HK-2 (cell line): ENCODE measurements at regions not wholly inside any gene's neighbourhood (a gene's known extent, or its start where the extent isn't known, plus 50 kb on each side); places are given as distances from the start of the nearest gene placed in this dataset.
A peak's percentile ranks its signal among the peaks of the same experiment; 100 is the strongest.
"Not testable (repeated sequence)": the region's sequence is repeated elsewhere in the genome, so short reads cannot be mapped to it uniquely, and the experiment has no call there.

Experiments used
- DNase-seq: peaks from one replicate; pipeline ENCODE4 v3.0.0-alpha.2; 2018; ENCODE audit not compliant: unreplicated experiment

DNA sequence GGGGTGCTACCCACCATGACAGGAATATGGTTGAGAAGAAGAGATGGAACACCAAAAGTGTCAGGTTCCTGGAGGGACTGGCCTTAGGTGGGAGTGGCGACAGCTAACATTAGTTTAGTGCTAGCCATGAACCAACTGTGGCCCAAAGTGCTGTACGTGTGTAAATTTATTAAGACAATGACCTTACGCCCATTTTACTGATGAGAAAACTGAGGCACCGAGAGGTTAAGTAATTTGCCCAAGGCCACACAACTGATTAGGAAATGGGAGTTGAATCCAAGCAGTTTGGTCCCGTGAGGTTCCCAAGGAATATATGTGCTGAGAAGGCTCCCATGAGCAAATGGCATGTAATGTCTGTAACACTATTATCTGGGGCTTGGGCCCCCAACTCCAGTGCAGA is 109.5 kb upstream of the SLC1A4 start:
- no peak for DNase-seq

DNA sequence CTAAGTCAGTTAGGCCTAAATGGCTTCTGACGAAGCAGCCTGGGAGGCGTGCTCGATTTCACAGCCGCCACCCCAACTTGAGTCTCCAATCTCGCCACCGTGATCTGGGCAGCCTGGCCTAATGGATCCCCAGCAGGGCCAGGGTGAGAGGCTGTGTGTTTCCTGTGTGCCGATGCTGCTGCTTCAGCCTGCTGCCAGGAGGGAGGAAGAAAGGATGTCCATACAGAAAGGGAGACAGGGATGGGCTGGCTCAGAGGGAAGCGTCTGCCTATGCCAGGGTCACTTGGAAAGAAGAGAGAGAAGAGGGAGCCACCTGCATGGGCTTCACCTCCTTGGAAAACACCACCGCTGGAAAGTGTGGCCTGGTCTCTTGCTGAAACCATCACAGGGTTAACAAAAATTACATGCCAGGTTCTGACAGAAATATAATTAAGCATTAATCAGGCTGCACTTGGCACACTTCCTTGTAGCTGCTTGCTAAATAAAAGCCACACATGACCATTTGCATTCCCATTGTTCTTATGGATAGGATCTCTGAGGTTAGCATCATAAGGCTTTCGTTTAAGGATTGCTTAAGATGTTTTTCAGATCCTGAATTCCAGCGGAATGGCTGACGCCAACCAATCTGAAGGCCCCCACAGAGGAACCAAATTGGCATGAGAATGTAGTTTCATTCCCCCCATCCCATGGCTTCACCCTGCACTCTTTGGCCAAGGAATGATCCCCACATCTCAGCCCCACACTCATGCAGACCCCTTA is 108.8 kb upstream of the SLC1A4 start:
- DNase-seq = no peak

DNA sequence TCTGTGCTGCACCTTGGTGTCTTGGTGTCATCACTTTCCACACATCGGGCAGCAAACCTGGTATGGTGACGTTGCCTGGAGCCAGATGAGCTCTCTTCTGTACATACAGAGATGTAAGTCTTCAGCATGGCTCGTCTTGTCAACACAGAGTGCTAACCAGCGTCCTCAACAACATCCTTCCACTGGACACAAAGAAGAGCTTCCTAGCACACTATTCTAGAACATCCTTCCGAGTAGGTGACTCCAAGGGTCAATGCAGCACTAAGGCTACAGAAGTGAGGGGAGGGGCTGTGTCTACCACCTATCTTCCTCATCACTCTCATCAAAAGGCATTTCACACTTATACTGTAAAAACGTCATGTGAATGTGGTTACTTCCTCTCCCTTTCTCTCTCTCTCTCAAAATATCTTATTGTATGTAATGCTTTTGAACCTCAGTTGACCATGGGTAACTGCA is 108.1 kb upstream of the SLC1A4 start:
- no peak for DNase-seq

DNA sequence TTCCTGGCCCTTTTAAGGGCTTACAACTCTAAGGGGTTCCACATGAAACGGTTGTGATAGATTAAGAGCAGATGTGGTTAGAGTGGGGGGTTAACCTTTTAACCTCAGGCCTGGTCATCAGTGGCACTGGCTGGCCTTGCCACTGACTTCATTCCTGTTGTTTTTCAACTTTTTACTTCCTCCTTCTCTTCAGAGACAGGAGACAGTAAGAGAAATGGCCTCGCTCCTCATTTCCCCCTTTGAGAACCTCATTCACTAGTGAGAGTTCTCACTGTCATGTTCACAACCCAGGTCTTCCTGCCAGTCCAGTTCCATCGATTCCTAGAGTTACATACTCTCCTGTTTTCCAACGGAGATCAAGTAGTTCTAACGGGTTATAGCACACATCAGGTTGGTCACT is 101.6 kb upstream of the SLC1A4 start:
- DNase-seq = no peak

DNA sequence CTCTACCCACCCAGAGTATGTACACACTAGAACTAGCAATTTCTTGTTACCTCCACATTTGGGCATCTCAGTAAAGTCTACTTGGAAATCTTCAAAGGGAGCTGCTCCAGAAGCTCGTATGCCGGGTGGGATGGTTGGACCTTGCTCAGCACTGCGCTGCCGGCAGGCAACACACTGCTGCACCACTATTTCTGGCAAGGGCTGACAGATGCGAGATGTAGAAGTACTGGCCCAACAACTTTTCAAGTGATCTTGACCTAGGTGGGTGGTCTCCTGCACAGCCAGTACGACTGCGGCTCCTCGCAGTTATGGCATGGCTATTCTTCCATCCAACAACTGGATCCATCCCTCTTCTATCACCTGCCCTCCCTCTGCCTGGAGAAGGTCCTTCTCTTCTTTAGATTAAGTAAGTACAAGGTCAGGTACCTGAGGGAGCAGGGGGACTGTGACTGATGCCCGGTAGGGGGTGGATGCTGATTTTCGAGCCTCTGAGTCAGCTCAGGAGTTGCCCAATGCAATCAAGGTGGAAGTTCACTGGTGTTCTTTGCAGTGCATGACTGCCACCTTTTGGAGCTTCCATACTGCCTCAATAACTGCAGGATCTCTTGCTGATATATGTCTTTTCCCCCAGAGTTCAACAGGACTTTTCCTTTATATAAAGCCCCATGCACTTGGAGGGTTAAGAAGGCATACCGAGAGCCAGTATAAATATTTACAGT is 100.4 kb upstream of the SLC1A4 start:
- DNase-seq = peak; percentile 40

DNA sequence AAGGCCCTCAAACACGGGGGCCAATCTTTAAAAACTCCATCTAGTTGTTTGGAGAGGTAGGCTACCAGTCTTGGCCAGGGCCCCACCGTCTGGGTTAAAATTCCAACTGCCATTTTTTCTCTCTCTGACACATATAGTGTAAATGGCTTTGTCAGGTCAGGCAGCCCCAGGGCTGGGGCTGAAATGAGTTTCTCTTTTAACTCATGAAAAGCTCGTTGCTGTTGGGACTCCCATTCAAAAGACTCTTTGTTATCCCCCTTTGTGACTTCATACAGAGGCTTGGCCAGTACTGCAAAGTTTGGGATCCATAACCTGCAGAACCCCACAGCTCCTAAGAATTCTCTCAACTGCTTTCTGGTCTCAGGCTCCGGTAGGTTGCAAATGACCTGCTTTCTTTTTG is 99.4 kb upstream of the SLC1A4 start:
- DNase-seq = no peak

DNA sequence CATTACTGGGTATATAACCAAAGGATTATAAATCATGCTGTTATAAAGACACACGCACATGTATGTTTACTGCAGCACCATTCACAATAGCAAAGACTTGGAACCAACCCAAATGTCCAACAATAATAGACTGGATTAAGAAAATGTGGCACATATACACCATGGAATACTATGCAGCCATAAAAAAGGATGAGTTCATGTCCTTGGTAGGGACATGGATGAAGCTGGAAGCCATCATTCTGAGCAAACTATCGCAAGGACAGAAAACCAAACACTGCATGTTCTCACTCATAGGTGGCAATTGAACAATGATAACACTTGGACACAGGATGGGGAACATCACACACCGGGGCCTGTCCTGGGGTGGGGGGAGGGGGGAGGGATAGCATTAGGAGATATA is 92.6 kb upstream of the SLC1A4 start:
- DNase-seq = not testable (repeated sequence)

DNA sequence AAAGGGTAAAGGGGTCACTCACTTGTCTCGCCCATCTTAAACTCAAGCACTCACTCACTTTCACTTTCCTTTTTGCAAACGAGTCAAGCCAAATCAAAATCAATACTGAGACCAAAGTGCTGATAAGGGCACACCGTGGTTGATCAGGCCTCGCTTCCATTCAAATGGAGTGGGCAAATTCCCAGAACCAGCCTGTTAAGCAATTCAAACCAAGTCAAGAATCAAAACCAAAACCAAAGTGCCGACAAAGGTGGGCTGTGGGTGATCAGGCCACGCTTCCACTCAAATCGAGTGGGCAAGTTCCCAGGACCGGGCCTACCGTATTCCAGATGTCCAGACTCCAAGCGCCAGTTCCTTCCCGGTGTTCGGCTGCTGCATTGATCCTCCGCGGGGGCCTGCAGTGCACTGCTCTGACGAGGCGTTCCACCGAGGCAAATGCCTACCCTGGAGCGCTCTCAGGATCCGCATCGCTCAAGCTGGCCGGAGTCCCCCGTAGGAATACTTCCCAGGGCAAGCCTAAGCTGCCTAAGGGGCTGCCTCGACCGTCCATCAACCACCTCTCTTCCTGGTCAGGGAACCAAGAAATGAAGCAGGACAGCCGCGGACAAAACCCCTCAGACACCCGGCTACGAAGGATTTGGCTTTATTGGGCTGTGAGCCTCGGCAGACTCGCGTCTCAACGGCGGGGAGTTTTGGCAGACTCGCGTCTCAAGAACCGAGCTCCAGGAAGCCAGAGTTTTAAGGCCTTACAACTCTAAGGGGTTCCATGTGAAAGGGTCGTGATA is 89.9 kb upstream of the SLC1A4 start:
- DNase-seq = no peak

DNA sequence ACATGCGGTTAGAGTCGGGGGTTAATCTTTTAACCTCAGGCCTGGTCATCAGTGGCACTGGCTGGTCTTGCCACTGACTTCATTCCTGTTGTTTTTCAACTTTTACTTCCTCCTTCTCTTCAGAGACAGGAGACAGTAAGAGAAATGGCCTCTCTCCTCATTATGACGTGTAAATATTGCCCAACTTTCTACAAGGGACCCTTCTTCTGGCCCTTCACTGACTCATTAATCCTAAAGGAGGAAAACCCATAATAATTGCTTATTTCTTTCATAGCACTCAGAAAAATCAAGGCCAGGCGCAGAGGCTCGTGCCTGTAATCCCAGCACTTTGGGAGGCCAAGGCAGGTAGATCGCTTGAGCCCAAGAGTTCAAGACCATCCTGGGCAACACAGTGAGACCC is 89.3 kb upstream of the SLC1A4 start:
- DNase-seq = not testable (repeated sequence)

DNA sequence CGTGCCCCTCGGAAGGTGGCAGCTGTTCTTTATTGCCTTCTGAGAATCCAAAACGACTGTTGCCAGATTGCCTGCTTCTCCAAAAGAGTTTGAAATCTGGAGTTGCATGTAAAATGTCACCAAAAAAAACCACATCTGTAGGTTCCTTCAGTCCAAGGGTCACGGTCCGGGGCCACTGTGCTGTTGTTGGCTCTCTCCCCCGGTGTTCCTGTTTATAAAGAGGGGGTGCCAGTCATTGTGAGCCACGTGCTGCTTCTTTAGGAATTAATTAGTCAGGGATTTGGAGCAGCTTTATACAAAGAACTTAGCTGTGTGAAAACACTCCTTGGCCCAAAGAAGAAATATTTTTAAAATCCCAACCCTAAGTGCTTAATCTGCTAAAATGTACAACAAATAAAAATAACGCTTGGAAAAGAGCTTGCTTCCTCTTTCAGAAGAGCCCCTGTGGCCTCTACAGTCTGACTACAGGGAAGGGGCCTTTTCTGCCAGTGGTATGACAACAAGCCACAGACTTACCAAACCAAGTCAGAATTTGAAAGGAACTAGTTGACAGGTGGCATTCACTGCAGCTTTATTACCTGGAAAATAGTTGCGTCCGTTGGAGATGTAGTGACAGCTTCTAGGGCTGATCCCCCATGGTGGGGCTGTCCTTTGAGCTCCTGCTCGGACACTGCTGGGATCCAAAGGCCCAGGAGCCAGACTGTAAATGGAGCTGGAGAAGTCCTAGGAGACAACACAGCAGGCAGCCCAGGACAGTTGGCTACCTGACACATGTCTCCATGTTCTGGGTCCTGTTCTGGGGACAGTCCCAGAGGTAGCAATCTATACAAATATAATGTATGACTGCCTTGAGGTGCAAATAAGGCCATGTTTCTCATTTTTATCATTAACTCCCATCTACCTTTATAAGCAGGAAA is 84.5 kb upstream of the SLC1A4 start:
- DNase-seq = no peak

DNA sequence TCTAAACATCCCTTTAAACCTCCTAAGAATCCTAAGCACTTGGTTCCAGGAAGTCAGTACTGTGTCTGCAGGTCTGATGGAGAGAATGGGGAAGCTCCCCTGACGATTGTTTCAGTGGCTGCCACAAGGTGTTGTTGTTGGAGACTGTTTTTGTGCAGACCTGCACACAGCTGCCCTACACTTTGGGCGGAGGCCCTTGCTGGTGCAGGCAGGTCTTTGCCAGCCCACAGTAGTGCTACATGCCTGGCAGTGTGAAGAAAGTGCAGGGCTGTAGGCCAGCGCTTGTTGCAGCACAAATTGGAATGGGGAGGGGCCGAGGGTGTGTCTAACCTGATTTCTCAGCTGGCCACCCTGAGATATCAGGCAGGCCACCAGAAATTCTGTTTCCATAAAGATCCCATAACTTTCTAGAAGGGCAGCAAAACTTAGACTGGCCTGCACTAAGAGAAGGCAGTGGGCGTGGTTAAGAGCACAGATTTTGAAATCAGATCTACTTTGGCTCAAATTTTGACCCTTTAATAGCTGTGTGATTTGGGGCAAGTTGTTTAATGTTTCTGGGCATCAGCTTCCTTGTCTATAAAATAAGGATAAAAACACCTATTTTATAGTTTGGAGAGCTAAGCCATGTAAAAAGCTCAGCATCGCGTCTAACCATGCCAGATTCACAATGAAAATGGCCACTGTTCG is 83.7 kb upstream of the SLC1A4 start:
- DNase-seq = no peak

DNA sequence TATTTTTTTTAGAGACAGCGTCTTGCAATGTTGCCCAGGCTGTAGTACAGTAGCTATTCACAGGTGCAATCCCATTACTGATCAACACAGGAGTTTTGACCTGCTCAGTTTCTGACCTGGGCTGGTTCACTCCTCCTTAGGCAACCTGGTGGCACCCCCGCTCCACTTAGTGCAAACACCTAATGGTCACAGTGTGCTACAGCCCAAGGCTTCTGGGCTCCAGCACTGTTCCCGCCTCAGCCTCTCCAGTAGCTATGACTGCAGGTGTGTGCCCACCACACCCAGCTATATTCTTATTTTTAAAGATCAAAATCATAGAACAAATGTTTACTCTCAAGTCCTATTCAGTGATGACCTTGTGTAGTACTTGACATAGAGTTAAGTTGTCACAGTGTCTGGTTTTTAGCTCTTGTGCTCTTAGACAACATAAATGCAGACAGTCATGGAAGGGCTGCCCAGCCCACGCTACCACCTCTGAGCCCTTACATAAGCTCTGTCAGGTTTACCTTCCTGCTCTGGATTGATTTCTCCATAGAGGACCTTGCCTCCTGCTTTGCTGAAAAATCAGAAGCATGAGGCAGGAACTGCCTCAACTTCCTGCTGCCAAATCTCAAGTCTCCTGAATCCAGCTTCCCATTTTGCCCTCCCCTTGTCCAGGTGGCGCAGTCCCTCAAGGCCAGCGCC is 82.2 kb upstream of the SLC1A4 start:
- no peak for DNase-seq

DNA sequence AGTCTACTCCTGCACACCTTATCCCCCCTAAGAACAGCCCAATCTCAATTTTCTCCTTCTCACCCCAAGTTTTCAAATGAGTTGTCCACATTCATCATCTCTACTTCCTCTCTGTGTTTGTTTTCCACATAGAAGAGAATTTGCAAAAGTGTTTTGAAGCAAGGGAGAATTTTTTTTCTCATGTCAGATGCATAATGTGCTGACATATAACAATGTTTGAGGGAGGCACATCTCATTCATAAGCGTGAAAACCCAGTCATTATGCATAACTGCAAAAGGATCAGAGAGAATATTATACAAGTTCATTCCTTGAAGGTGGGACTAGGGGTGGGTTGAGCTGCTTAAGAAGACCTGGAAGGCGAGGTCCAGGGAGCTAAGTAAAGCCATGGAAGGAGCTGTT is 80.8 kb upstream of the SLC1A4 start:
- DNase-seq = no peak

DNA sequence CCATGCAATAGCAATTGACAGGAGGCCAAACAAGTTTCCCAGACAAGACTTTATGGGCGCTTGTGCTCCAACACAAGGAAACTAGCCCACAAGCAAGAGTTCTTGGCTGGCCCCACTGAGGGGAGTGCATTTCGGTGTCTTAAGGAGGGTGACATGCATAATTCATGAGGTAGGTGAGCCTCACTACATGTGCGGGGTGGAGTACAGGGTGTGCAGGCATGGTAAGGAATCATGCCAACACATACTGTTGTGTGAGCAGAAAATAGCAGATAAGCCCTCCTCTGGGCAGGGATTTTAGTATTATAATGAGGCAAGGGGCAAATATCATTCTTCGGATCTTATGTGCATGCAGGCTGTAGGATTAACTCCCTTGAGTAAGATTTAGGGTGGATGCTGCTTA is 78.7 kb upstream of the SLC1A4 start:
- DNase-seq = no peak

DNA sequence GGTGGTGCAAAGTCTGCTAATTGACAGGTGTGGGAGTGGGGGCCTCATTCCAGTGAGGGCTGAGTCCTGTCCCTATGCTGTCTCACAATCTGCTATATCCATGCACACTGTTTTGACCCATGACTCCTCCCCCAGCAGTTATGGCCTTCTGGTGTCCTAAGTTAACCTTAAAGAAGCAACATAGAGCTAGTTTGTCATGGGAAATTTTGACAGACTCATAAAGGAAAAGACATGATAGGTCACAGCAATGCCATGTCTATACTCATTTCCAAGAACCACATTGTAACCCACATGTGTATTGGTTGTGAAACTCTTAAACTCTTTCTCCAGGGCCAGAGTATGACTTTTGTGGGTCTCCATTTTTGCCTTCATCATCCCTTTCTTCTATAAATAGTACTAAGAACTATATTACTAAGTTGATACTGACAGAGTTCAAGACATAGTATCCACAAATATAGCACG is 78.2 kb upstream of the SLC1A4 start:
- DNase-seq = no peak

DNA sequence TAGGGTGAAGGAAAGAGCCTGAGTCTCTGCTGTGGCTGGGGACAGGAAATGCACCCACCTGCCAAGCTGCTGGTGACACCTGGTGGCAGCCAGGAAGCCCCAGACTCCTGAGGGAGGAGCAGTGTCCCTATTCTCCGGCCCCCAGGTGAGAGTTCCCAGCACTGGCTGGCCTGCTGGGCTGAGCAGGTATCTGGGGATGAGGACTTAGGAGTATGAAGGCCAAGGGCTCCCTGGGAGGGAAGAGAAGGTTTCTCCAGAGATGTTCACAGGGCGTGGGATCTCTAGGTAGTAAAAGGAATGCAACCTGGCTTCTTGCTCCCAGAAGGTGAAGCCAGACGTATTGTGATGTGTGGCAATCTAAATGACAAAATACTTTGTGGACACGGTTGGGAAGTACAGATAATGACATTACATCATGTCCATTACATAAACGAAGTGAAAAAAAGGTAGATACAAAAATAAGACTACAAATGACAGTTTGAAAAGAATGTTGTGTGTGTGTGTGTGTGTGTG is 75.8 kb upstream of the SLC1A4 start:
- DNase-seq = peak; percentile 15

DNA sequence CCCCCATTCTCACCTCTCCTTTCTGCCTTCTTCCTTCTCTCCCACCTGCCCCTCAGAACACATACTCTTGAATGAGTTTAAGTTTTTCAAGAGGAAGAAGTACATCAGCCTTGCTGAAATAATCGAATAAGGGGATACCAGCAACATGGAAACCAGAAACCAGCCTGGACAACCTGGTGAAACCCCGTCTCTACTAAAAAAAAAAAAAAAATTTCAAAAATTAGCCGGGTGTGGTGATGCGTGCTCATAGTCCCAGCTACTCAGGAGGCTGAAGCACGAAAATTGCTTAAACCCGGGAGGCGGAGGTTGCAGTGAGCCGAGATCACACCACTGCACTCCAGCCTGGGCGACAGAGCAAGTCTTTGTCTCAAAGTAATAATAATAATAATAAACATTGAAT is 75.0 kb upstream of the SLC1A4 start:
- DNase-seq = no peak

DNA sequence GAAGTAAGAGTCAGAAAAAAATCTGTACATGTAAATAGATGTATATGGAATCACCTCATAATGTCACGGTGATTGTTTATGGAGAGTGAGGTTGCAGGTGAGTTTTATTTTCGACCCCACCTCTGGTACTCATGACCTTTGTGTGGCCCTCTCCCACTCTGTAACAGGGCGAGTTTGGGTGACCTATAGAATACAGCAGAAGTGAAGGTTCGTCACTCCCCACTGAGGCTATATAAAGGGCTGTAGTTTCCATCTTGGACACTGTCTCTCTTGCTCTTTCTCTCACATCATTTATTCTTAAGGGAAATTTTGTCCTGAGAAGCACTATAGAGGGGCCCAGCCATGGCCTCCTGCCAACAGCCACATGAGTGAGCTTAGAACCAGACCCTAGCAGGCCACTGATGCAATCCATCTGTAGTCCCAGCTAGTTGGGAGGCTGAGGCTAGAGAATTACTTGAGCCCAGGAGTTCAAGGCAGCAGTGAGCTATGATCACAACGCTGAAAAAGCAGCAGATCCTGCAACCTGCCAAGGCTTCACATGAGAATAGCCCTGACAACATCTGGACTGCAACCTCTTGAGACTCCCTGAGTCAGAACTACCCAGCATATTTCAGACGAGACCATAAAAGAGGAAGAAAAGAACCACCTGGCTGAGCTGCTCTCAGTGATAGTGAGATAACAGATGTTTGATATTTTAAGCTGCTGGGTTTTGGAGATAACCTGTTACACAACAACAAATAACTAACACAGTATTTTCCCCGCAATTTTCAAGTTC is 74.3 kb upstream of the SLC1A4 start:
- no peak for DNase-seq

DNA sequence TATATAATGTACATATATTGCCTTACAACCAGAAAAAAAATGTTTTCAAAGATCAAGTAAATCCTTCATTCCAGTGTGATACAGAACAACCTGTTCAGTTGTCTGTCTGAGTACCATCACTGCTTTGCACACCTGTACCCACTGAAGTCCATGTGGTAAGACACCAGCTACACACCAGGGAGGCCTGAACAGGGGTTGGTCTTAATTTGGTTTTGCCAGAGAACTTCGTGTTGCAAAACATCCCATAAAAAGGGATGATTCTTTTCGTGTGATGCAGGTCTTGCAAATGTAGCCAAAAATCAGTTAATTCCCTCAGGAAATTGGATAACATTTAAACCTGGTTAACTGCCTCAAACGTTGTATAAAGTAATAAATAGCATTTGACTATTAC is 73.7 kb upstream of the SLC1A4 start:
- no peak for DNase-seq
